IMR-90 (cell line): ENCODE measurements at regions not wholly inside any gene's neighbourhood (a gene's known extent, or its start where the extent isn't known, plus 50 kb on each side); places are given as distances from the start of the nearest gene placed in this dataset. TPM values are rescaled to one million over a fixed set of nuclear protein-coding genes. Genes with fewer than 3 reads are reported as not detected.
"Not testable (repeated sequence)": the region's sequence is repeated elsewhere in the genome, so short reads cannot be mapped to it uniquely, and the experiment has no call there.

Source experiments
- ATAC-seq: fragments of 200-7000 bp; cut with Tn5 transposase; 2 replicates; pipeline ENCODE4 v1.9.1; 2020; ENCODE audit warnings: low read depth, mild to moderate bottlenecking, moderate library complexity
- BruUV-seq: library from RNA; stranded (reverse); fragments of 400-500 nt; replicated peaks from 2 replicates; lab custom pipeline; 2021; lab: Mats Ljungman, UMichigan
- CTCF ChIA-PET: fragments of 300-600 bp; formaldehyde crosslinking; extraction: SDS; loops from one replicate; lab custom pipeline; 2021; ENCODE audit warnings: antibody characterized with exemption; lab: Yijun Ruan, JAX
- POLR2A ChIA-PET: fragments of 300-600 bp; sonication (Branson Sonifier 250); formaldehyde crosslinking; loops from one replicate; lab custom pipeline; 2022; ENCODE audit warnings: antibody characterized with exemption; ENCODE audit not compliant: unreplicated experiment; lab: Charles Lee
- DNase-seq: peaks from one replicate; pipeline ENCODE4 v3.0.0; 2013
- H2AFZ ChIP-seq: replicated peaks from 2 replicates; pipeline ENCODE3; 2013; ENCODE audit warnings: low read length, mild to moderate bottlenecking; ENCODE audit not compliant: poor library complexity
- H2AK5ac ChIP-seq: 2 replicates; pipeline ENCODE4 v1.6.1; 2013; ENCODE audit warnings: low read depth, low read length, inconsistent platforms
- H2AK9ac ChIP-seq: replicated peaks from 2 replicates; pipeline ENCODE3; 2013; ENCODE audit warnings: mild to moderate bottlenecking, low read depth, low read length, moderate library complexity; ENCODE audit not compliant: poor library complexity
- H2BK120ac ChIP-seq: 2 replicates; pipeline ENCODE4 v1.6.1; 2013; ENCODE audit warnings: low read depth, low read length, inconsistent platforms
- H2BK15ac ChIP-seq: 3 replicates; pipeline ENCODE4 v1.6.1; 2013; ENCODE audit warnings: low read depth, low read length, inconsistent platforms
- H2BK20ac ChIP-seq: 2 replicates; pipeline ENCODE4 v1.6.1; 2013; ENCODE audit warnings: low read depth, mild to moderate bottlenecking, inconsistent platforms, low read length, moderate library complexity
- H2BK5ac ChIP-seq: 2 replicates; pipeline ENCODE4 v1.6.1; 2013; ENCODE audit warnings: mild to moderate bottlenecking, low read depth, low read length, inconsistent platforms; ENCODE audit not compliant: poor library complexity, severe bottlenecking
- H3K14ac ChIP-seq: replicated peaks from 2 replicates; pipeline ENCODE4 v1.6.1; 2013; ENCODE audit warnings: low read depth, low read length, inconsistent platforms
- H3K18ac ChIP-seq: 2 replicates; pipeline ENCODE4 v1.6.1; 2013; ENCODE audit warnings: low read depth, low read length, control low read depth
- H3K23ac ChIP-seq: 2 replicates; pipeline ENCODE4 v1.6.1; 2013; ENCODE audit warnings: low read depth, low read length, inconsistent platforms
- H3K27ac ChIP-seq: 2 replicates; pipeline ENCODE4 v1.5.1; 2013; ENCODE audit warnings: mild to moderate bottlenecking, control low read depth, low read length; ENCODE audit not compliant: insufficient read depth
- H3K27me3 ChIP-seq: 2 replicates; pipeline ENCODE4 v1.6.1; 2013; ENCODE audit warnings: low read length; ENCODE audit not compliant: control insufficient read depth, insufficient read depth
- H3K36me3 ChIP-seq: 2 replicates; pipeline ENCODE4 v1.6.1; 2013; ENCODE audit warnings: low read length, mixed read lengths; ENCODE audit not compliant: control insufficient read depth, insufficient read depth
- H3K4ac ChIP-seq: 2 replicates; pipeline ENCODE4 v1.6.1; 2013; ENCODE audit warnings: low read depth, low read length, inconsistent platforms
- H3K4me1 ChIP-seq: 2 replicates; pipeline ENCODE4 v1.6.1; 2013; ENCODE audit warnings: low read length, mixed read lengths; ENCODE audit not compliant: control insufficient read depth, insufficient read depth
- H3K4me2 ChIP-seq: 2 replicates; pipeline ENCODE4 v1.6.1; 2013; ENCODE audit warnings: low read depth, mild to moderate bottlenecking, control low read depth, low read length, moderate library complexity
- H3K4me3 ChIP-seq: 2 replicates; pipeline ENCODE4 v1.5.1; 2013; ENCODE audit warnings: low read depth, mild to moderate bottlenecking, control low read depth, low read length, moderate library complexity; ENCODE audit not compliant: insufficient read depth
- H3K56ac ChIP-seq: 2 replicates; pipeline ENCODE4 v1.6.1; 2013; ENCODE audit warnings: low read length, inconsistent platforms; ENCODE audit not compliant: insufficient read depth; ENCODE audit errors: extremely low read depth
- H3K79me1 ChIP-seq, 2 experiments: 2 replicates each; pipeline ENCODE4 v1.6.1; 2013; ENCODE audit warnings: low read length in 2 of 2, inconsistent platforms in 1 of 2, low read depth in 1 of 2
- H3K9ac ChIP-seq: 2 replicates; pipeline ENCODE4 v1.6.1; 2013; ENCODE audit warnings: low read depth, low read length, control low read depth
- H3K9me1 ChIP-seq: 2 replicates; pipeline ENCODE4 v1.6.1; 2013; ENCODE audit warnings: low read length, inconsistent platforms; ENCODE audit not compliant: insufficient read depth
- H3K9me3 ChIP-seq: 2 replicates; pipeline ENCODE4 v1.6.1; 2013; ENCODE audit warnings: low read length; ENCODE audit not compliant: control insufficient read depth, insufficient read depth
- H4K20me1 ChIP-seq: 2 replicates; pipeline ENCODE4 v1.6.1; 2013; ENCODE audit warnings: low read length, inconsistent platforms; ENCODE audit not compliant: insufficient read depth
- H4K5ac ChIP-seq: 2 replicates; pipeline ENCODE4 v1.6.1; 2013; ENCODE audit warnings: mild to moderate bottlenecking, low read depth, low read length, control low read depth
- H4K8ac ChIP-seq, 2 experiments: 2 replicates each; pipeline ENCODE4 v1.6.1; 2013; ENCODE audit warnings: low read depth in 2 of 2, low read length in 2 of 2, control low read depth in 1 of 2, inconsistent platforms in 1 of 2
- H4K91ac ChIP-seq: 2 replicates; pipeline ENCODE4 v1.6.1; 2013; ENCODE audit warnings: low read depth, low read length, inconsistent platforms; ENCODE audit not compliant: insufficient read depth
- WGBS, 2 experiments: methylation state at CpG; one replicate each; pipeline versions ENCODE4 v1.1.5 to v1.1.7; 2013; ENCODE audit warnings: missing lambda C conversion rate in 2 of 2; ENCODE audit not compliant: insufficient read length in 1 of 2; ENCODE audit errors: extremely low coverage in 2 of 2; 5-methylcytosine and 5-hydroxymethylcytosine counted together
- dilution Hi-C: fragments of 300-500 bp; cut with HindIII; formaldehyde crosslinking; loops from one replicate; pipeline ENCODE4 v1.14.3; 2018; ENCODE audit warnings: low sequenced_read_pairs; ENCODE audit not compliant: unreplicated experiment
- in situ Hi-C: fragments of 300-500 bp; cut with MboI; formaldehyde crosslinking; loops from 3 replicates; pipeline ENCODE4 v1.14.3; 2019; ENCODE audit warnings: low sequenced_read_pairs, inconsistent platforms, mixed read lengths
- intact Hi-C: fragments of 100-400 bp; cut with micrococcal nuclease; formaldehyde crosslinking; loops from 2 replicates; pipeline ENCODE4 v1.10.0; 2022
- microRNA-seq, 2 experiments: library from miRNA; stranded (forward) in 1 of 2; unstranded in 1 of 2; fragments of 10-50 nt in 1 of 2; fragments of <30 nt in 1 of 2; gene quantifications in 1 of 2; microRNA quantifications in 1 of 2; one replicate each; pipeline versions ENCODE3 to v1.1.0; 2013 to 2020; ENCODE audit not compliant: insufficient read depth in 1 of 2, insufficient read length in 1 of 2, unreplicated experiment in 1 of 2
- small RNA-seq, 5 experiments: library from RNA; depleted of rRNA; stranded (forward); fragments of <200 nt; gene quantifications; one replicate each; pipeline ENCODE3, GENCODE V24; 2012

GRCh38 chr7:65059247-65059646 lies 52.8 kb upstream of the ERV3-1 start:
- H4K20me1 ChIP-seq, dilution Hi-C loops, H3K4me1 ChIP-seq, H4K5ac ChIP-seq, intact Hi-C loops, H2BK20ac ChIP-seq, H3K36me3 ChIP-seq, H3K4me2 ChIP-seq, CTCF ChIA-PET, H2AK5ac ChIP-seq, H2BK15ac ChIP-seq, H4K8ac ChIP-seq, H3K9ac ChIP-seq, H3K4ac ChIP-seq, H3K27ac ChIP-seq, H2AFZ ChIP-seq, H3K9me3 ChIP-seq, DNase-seq, POLR2A ChIA-PET, H3K23ac ChIP-seq, H3K14ac ChIP-seq, H2BK5ac ChIP-seq, BruUV-seq, in situ Hi-C loops, H3K4me3 ChIP-seq, H3K27me3 ChIP-seq, H3K79me1 ChIP-seq, H2AK9ac ChIP-seq, H3K18ac ChIP-seq, H3K56ac ChIP-seq, ATAC-seq, H2BK120ac ChIP-seq, H3K9me1 ChIP-seq, H4K91ac ChIP-seq: not testable (repeated sequence)
- no CpG with 5 or more reads among the region's 1 CpG for WGBS, 2 experiments

Small RNA genes lying in the stretch of these regions (microRNA-seq; reads per million reads assigned to microRNA genes)
- gene AC104073.1 (ENCODE audit: insufficient read depth, insufficient read length) (not detected), gene SNORA15B-1 (ENCODE audit: insufficient read depth, insufficient read length) (not detected), gene SNORA22C (ENCODE audit: insufficient read depth, insufficient read length) (not detected)

Small RNA genes lying in the stretch of these regions (small RNA-seq; reads per million reads assigned to genes)
- gene AC104073.1: 0 reads per million in 5 experiments
- gene SNORA15B-1: 0 reads per million in 5 experiments
- gene SNORA22C: 0 to 1.2 (median 0) reads per million in 5 experiments
